ENCODE measurements at regions not wholly inside any gene's neighbourhood (a gene's known extent, or its start where the extent isn't known, plus 50 kb on each side); places are given as distances from the start of the nearest gene placed in this dataset.
"Not testable (repeated sequence)": the region's sequence is repeated elsewhere in the genome, so short reads cannot be mapped to it uniquely, and the experiment has no call there.

DNA sequence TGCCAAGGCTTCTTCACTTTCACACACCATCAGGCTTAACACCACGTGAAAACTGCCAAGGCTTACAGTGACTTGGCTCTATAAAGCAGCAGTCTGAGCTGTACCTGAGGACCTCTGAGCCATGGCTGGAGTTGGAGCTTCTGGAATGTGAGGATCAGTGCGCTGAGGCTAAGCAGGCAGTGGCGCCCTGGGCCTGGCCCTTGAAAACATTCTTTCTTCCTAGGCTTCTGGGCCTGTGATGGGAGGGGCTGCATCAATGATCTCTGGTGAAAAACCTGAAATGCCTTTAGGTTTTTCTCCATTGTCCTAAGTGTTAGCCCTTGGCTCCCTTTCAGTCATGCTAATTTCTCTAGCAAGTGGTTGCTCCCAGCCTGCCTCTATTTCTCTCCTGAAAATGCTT, 192.5 kb upstream of the PCDH20 start:
- DNase-seq (ENCODE audit: low read depth in 2 of 2), result no peak

DNA sequence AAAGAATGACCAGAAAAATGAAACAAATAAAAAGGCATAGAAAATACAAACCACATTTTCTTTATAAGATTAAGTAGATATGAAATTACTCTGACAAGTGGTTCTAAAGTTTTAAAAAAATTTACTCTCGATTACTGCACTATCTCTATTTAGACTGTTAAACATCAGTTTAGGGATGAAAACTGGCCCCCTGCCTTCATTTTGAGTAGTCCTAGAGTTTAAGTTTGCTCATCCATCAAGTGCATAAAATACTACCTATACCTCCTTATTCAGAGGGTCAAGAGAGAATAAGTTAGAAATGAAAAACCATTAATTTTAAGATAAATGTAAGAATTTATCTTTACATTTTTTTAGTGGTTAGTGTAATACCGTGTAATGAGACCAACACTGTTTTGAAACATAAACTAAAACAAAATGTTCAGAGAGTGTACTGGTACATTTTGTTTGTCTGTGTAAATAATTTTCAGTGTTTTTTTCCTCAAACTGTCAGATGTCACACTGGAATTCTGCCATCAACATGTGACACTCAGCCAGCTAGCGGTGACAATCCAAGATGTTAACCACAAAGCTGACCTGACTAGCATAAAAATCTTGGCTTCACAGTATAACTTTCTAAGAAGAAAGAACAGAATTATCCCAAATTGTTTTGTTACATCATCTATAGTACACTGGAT, 184.8 kb upstream of the PCDH20 start:
- no peak for DNase-seq (ENCODE audit: low read depth in 2 of 2)

DNA sequence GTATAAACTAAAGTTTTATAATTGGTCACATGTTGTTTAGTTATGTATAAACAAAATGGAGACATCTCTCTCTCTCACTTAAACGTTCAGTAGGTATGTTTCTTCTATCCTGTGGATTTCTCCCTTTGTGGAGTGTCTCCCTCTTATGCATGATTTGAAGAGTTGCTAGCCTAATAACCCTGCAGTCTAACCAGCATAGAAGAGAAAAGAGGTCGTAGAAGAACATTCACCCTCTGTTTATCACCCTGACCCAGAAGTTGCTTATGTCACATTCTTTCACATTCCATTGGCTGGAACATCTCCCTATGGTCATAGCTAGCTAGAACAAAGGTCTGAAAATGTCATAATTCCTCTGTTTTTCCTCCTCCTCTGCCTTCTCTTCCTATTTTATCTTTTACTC, 176.8 kb upstream of the PCDH20 start:
- no peak for DNase-seq (ENCODE audit: low read depth in 2 of 2)

DNA sequence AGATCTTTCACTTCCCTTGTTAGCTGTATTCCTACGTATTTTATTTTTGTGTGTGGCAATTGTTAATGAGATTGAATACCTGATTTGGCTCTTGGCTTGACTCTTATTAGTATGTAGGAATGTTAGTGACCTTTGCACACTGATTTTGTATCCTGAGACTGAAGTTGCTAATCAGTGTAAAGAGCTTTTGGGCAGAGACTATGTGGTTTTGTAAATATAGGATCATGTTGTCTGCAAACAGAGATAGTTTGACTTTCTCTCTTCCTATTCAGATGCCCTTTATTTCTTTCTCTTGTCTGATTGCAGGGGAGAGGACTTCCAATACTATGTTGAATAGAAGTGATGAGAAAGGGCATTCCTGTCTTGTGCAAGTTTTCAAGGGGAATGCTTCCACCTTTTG, 160.3 kb upstream of the PCDH20 start:
- DNase-seq (ENCODE audit: low read depth in 2 of 2), result no peak

DNA sequence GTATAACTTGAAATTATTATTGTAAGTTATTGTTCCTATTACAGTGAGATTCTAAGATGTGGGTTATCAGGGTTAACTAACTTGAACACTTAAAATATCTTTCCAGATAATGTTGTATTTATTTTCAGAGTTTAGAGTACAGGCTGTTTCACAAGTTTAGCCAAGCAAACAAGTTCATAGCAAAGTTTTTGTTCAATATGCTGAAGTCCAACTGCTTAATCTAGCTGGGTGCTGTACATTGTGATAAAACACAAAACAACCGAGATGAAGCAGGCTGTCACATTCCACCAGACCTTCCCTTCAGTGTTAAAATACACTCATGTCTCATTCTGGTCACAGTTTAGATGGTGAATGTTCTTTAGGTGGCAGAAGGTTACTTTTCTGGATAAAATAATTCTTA, 148.0 kb upstream of the PCDH20 start:
- no peak for DNase-seq (ENCODE audit: low read depth in 2 of 2)

DNA sequence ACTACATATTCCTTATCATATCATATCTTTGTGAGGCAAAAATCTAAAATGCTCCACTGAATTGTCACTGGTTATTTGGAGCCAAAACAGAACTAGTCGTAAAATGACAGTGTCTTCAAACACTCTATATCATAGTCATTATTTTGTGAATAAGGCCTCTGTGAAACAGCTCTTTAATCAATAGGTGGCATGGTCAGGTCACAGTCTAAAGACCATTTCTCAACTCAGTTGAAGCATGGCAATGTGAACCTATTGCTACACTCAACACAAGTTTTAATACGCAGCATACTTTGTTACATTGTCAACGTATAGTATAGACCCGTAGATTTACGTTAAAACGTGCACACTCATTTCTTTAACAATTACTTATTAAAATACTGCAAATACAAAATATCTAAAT, 131.3 kb upstream of the PCDH20 start:
- no peak for DNase-seq (ENCODE audit: low read depth in 2 of 2)

DNA sequence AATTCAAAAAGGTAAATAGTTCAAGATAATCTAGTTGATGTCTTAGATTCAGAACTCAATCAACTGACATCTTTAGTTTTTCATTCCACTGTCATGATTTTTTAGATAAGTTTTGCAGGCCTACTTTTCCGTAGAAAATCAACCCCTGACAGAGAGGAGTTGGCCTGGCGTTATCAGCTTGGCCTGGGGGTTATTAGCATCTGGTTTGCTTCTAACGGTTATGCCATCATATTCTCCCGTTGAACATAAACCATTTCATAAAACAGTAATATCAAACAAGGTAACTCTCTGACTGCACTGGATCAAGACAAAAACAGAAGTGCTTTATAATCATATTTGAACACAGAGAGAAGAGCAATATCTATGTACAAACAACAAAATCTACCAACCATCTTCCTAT, 130.8 kb upstream of the PCDH20 start:
- DNase-seq (ENCODE audit: low read depth in 2 of 2), result no peak

DNA sequence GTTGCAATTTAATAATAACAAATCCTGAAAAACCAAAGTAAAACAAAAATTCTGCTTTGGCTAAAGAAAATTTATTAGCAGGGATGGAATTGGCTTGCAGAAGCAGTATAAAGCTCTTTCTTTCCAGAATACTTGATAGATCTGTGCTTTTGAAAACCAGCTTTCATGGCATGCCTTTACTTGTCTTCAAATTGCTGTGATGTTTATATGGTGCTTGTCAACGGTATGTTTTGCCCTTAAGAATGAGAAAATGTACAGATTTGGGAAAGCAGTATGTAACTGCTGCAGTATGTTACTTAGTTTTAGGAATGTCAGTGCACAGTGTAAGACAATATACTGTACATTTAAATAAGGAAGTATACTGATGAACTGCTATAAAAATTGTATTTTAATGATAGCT, 120.8 kb upstream of the PCDH20 start:
- DNase-seq (ENCODE audit: low read depth in 2 of 2), result no peak

DNA sequence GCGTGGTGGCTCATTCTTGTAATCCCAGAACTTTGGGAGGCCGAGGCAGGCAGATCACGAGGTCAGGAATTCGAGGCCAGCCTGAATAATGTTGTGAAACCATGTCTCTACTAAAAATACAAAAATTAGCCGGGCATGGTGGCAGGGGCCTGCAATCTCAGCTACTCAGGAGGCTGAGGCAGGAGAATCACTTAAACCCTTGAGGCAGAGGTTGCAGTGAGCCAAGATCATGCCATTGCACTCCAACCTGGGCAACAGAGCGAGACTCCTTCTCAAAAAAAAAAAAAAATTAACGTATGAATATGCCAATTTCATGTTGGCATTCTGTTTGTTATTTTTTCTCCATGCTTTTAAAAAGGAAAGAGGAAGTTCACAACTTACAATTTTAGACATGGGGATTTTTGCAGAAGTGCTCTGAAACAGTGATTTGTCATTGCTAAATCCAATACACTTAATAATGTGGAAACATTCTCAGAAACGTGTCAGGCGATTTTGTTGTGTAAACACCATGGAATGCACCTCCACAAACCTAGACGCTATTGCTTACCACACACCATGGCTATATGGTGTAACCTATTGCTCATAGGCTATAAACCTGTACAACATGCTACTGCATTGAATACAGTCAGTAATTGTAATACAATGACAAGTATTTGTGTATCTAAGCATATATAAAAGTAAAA, 115.9 kb upstream of the PCDH20 start:
- DNase-seq (ENCODE audit: low read depth in 2 of 2), result no peak

DNA sequence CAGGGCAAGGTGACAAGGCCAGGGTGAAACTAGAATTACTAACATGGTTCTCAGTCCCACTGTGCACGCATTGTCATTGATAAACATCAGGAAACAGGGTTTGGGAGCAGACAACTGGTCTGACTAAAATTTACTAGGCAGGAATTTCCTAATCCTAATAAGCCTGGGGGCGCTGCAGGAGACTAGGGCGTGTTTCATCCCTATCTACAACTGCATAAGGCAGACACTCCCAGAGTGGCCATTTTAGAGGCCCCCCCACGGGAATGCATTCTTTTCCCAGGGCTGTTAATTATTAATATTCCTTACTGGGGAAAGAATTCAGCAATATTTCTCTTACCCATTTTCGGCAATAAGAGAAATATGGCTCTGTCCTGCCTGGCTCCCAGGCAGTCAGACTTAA, 103.6 kb upstream of the PCDH20 start:
- not testable (repeated sequence) for DNase-seq (ENCODE audit: low read depth in 2 of 2)

DNA sequence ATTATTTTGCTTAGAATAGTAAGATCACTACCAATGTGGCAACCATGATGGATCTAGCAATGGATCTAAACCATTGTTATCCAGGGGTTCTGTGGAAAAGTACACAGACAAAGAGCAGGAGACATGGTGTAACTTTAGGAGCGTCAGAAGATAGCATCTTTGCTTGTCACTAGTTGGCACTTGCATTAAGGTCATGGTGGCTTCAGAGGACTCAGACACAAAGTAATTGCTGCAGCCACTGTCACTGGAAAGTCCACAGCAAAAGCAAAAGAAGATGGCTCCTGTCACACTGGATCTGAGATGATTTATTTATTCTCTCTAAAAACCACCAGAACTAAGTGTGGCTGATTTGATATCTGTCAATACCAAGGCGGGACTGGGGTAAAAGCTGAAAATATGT, 93.3 kb upstream of the PCDH20 start:
- DNase-seq (ENCODE audit: low read depth in 2 of 2), result no peak

DNA sequence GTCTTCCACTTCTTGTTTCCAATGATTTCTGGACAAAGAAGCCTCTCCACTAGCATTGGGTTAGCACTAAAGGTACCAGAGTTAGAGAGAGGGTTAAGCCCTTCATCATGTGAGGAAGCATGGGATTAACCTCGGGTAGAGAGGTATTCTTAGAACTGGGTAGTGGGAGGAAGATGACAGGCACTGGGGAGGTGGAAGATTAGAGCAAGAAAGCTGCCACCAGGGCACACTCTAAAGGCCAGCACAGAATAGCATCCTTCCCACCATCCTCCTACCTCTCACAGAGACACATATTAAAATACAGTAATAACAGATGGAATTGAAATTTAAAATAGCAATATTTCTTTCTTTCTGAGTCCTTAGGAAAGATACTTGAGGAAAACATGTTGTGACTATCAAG, 84.5 kb upstream of the PCDH20 start:
- DNase-seq (ENCODE audit: low read depth in 2 of 2), result no peak

DNA sequence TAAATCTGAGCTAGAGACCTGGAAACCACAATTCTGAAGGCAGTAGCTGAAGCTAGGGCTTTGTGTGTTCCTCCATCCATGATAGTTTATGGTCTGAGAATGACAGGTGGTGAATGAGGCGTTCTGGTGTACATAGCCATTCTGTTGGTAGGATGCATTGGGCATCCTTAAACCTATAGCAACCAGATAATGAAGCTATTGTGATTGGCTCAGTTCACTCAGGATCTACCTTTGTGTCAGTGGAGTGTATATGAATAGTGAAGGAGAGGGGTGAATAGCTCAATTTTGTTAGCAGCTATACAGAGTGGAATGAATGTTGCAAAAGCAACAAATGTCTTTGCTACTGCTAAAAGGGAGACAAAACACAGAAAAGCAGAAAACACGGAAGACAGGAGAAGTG, 80.0 kb upstream of the PCDH20 start:
- DNase-seq (ENCODE audit: low read depth in 2 of 2), result no peak

DNA sequence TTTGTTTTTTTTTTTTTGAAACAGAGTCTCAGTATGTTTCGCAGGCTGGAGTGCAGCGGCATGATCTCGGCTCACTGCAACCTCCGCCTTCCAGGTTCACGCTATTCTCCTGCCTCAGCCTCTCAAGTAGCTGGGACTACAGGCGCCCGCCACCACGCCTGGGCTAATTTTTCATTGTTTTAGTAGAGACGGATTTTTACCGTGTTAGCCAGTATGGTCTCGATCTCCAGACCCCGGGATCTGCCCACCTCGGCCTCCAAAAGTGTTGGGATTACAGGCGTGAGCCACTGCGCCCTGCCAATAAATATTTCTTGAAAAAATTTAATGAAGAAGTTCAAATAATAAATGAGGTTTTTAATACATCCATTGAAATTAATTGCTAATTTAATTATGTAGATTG, 77.9 kb upstream of the PCDH20 start:
- DNase-seq (ENCODE audit: low read depth in 2 of 2), result not testable (repeated sequence)

DNA sequence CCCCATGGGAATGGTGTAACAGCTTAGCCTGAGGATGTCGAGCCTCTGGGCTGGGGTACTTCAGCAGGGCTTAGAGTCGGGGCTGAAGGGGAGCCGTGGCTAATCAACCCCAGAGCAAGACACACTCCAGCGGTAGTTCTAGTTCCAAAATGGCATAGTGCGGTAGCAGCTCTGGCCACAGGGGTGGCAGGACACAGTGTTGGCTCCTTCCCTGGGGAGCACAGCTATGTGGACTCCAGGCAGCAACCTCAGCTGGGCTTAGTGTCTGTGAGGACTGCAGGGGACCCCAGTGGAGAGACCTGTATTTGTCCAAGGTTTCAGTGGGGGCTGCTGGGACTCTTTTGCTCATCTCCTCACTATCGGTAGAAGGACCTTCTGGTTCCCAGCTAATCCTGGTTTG, 70.8 kb upstream of the PCDH20 start:
- DNase-seq (ENCODE audit: low read depth in 2 of 2), result no peak

DNA sequence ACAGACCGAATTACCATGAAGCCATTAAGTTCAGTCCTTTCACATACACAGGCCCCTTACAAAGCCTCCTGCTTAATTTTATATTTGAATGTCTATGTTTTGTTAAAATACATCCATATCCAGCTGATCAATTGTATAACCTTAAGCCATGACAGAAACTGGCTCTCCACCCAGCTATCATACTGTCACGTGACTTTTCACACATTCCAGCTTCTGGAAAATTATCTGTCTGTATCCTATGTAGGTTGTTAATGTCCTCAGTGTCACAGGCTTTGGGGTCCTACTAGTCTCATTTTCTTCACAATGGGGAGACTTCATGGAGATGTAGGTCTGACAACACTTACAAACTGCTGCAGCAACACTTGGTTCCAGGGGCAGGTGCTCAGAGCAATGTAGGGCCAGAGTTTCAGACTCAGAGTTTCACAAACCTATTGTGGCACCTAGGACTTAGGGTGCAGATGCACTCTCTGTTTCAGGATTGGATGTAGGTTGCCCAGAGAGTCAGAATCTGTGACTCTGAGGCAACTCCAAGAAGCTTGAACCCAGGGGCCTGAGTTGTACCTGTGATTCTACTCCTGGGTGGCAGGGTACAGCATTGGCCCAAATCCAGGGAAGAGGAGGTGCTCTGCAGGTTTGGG, 69.6 kb upstream of the PCDH20 start:
- no peak for DNase-seq (ENCODE audit: low read depth in 2 of 2)

DNA sequence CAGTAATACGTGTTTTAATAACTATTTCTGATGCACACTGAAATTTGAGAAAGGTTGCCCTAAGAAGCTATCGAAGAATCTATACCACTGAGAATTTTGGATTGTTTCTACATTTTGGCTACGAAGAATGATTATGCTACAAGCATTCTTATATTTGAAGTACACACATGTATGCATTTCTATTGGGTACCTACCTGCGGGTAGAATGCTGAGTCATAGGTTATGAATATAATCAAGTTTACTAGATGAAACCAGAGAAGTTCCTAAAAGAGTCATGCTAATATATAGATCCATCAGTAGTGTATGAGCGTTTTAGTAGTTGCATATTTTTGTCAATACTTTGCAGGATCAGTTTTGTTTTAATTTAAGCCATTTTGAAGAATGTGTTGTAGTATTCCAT, 62.0 kb upstream of the PCDH20 start:
- DNase-seq (ENCODE audit: low read depth in 2 of 2), result no peak

DNA sequence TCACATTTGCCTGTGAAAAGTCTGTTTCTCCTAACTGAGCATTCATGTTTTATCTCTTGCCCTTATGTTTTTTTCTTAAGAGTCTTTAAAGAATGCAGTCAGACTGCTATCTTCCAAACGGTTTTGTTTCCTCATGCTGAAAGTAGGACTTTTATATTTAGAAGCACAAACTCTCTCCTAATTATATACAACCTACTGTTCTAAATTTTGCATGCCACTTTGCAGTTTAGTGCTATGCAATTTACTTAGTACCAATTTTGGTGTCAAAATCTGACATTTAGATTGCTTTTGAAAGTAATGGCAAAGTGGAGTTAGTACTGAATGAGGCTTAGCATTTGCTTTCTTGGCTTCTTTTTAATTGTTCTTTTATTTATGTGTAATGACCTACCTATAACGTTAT, 55.1 kb upstream of the PCDH20 start:
- DNase-seq (ENCODE audit: low read depth in 2 of 2), result no peak

DNA sequence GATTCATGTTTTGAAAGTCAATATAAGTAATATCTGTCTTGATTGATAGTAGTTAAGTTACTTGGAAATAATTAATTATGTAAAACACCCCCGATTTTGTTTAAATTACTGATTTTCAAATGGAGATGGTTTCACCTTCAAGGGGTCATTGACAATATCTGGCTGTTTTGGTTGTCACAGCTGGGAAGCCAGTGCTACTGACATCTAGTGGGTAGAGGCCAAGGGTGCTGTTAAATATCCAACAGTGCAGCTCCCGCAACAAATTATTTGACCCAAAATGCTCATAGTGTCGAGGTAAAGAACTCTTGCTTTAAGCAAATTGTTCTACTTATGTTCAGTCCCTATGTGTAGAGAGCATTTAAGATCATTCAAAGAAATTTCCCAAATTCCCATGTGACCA, 50.6 kb upstream of the PCDH20 start:
- no peak for DNase-seq (ENCODE audit: low read depth in 2 of 2)
